Smooth muscle cell (in vitro differentiated cells): ENCODE measurements at regions not wholly inside any gene's neighbourhood (a gene's known extent, or its start where the extent isn't known, plus 50 kb on each side); places are given as distances from the start of the nearest gene placed in this dataset.

ENCODE experiments used
- DNase-seq: peaks from one replicate; lab custom pipeline; 2025; ENCODE audit not compliant: unreplicated experiment; lab: John Stamatoyannopoulos, UW
- H2AFZ ChIP-seq: fragments of 200-600 bp; sonication (generic); 2 replicates; pipeline ENCODE4 v1.6.0; 2016; ENCODE audit warnings: antibody characterized with exemption, low read depth, mild to moderate bottlenecking
- H3F3A ChIP-seq: fragments of 200-600 bp; sonication (generic); 2 replicates; pipeline ENCODE4 v1.6.0; 2017; ENCODE audit warnings: antibody characterized with exemption, low read depth
- H3K27ac ChIP-seq: fragments of 200-600 bp; sonication (generic); 2 replicates; pipeline ENCODE4 v1.5.1; 2016; ENCODE audit warnings: low read depth, mild to moderate bottlenecking
- H3K27me3 ChIP-seq: fragments of 200-600 bp; sonication (generic); 2 replicates; pipeline ENCODE4 v1.6.1; 2016; ENCODE audit warnings: low read depth, mild to moderate bottlenecking
- H3K36me3 ChIP-seq: fragments of 200-600 bp; sonication (generic); 2 replicates; pipeline ENCODE4 v1.5.1; 2016; ENCODE audit warnings: low read depth
- H3K4me1 ChIP-seq: fragments of 200-600 bp; sonication (generic); 2 replicates; pipeline ENCODE4 v1.5.1; 2016; ENCODE audit warnings: low read depth
- H3K4me2 ChIP-seq: fragments of 200-600 bp; sonication (generic); 2 replicates; pipeline ENCODE4 v1.6.0; 2016; ENCODE audit warnings: mild to moderate bottlenecking
- H3K4me3 ChIP-seq: fragments of 200-600 bp; sonication (generic); 2 replicates; pipeline ENCODE4 v1.5.1; 2016; ENCODE audit warnings: mild to moderate bottlenecking
- H3K79me2 ChIP-seq: fragments of 200-600 bp; sonication (generic); 2 replicates; pipeline ENCODE4 v1.6.0; 2016; ENCODE audit warnings: low read depth, mild to moderate bottlenecking
- H3K9ac ChIP-seq: fragments of 200-600 bp; sonication (generic); 2 replicates; pipeline ENCODE4 v1.6.0; 2016; ENCODE audit warnings: low read depth
- H3K9me3 ChIP-seq: fragments of 200-600 bp; sonication (generic); replicated peaks from 2 replicates; pipeline ENCODE4 v1.5.1; 2016; ENCODE audit warnings: low read depth
- H4K20me1 ChIP-seq: fragments of 200-600 bp; sonication (generic); 2 replicates; pipeline ENCODE4 v1.6.0; 2016; ENCODE audit warnings: low read depth
- CTCF ChIP-seq: fragments of 200-600 bp; sonication (generic); IDR thresholded peaks from 2 replicates; pipeline ENCODE4 v1.5.1; 2017; ENCODE audit warnings: borderline replicate concordance, mild to moderate bottlenecking, antibody characterized with exemption; ENCODE audit not compliant: insufficient read depth, poor library complexity, severe bottlenecking
- WGBS: methylation state at CpG from one replicate; pipeline ENCODE4 v1.1.7; 2016; ENCODE audit warnings: low lambda C conversion rate; 5-methylcytosine and 5-hydroxymethylcytosine counted together

- H3K4me1 ChIP-seq, result peaks cover 44% of the 10 kb centered on the region
- peak overlapping the region; percentile 19 for H3K4me2 ChIP-seq
- H3K79me2 ChIP-seq, result no peaks in the 10 kb centered on the region
- peak overlapping the region; percentile 73 for H3K27ac ChIP-seq
- H3K4me3 ChIP-seq, result no peak overlapping the region
- peaks cover 21% of the 10 kb centered on the region for H3F3A ChIP-seq
- H3K9me3 ChIP-seq, result no peaks in the 10 kb centered on the region
- TF ChIP-seq CTCF, result no peak
- no peaks in the 10 kb centered on the region for H4K20me1 ChIP-seq
- H3K36me3 ChIP-seq, result no peaks in the 10 kb centered on the region
- no peak for DNase-seq
- no peaks in the 10 kb centered on the region for H3K27me3 ChIP-seq
- WGBS, result 52% methylated on average over 3 of the region's 3 CpGs
- no peak overlapping the region for H3K9ac ChIP-seq
- H2AFZ ChIP-seq, result no peak overlapping the region
Observed at GRCh38 chr5:34487956-34488355, 168.2 kb upstream of the RAI14 start.

- H3K36me3 ChIP-seq, result no peaks in the 10 kb centered on the region
- no peaks in the 10 kb centered on the region for H4K20me1 ChIP-seq
- H3K4me3 ChIP-seq, result no peak overlapping the region
- peak overlapping the region; percentile 2 for H3K27ac ChIP-seq
- H2AFZ ChIP-seq, result no peak overlapping the region
- TF ChIP-seq CTCF, result no peak
- H3F3A ChIP-seq, result peaks cover 21% of the 10 kb centered on the region
- H3K27me3 ChIP-seq, result no peaks in the 10 kb centered on the region
- peaks cover 40% of the 10 kb centered on the region for H3K4me1 ChIP-seq
- no peaks in the 10 kb centered on the region for H3K79me2 ChIP-seq
- no peak for DNase-seq
- WGBS, result 43% methylated on average over 4 of the region's 4 CpGs
- H3K9me3 ChIP-seq, result no peaks in the 10 kb centered on the region
- no peak overlapping the region for H3K9ac ChIP-seq
- peak overlapping the region; percentile 36 for H3K4me2 ChIP-seq
Observed at GRCh38 chr5:34488984-34489383, 167.1 kb upstream of the RAI14 start.

GRCh38 chr5:34490506-34491250 is 165.4 kb upstream of the RAI14 start:
- Histone ChIP-seq H3K27me3 (no peaks in the 10 kb centered on the region), H3K4me3 (no peak overlapping the region), H3K36me3 (no peaks in the 10 kb centered on the region), H3K27ac (peak overlapping the region; percentile 93), H3K9me3 (no peaks in the 10 kb centered on the region), H3K79me2 (no peaks in the 10 kb centered on the region), H4K20me1 (no peaks in the 10 kb centered on the region), H3K4me2 (peak overlapping the region; percentile 80), H3K4me1 (peaks cover 33% of the 10 kb centered on the region), H3F3A (peaks cover 21% of the 10 kb centered on the region), H2AFZ (peak overlapping the region; percentile 78), H3K9ac (no peak overlapping the region)
- no peak for TF ChIP-seq CTCF
- 8% methylated on average over 10 of the region's 14 CpGs for WGBS
- DNase-seq, result no peak

- 2% methylated on average over 6 of the region's 6 CpGs for WGBS
- no peak for TF ChIP-seq CTCF
- H3F3A ChIP-seq, result peaks cover 21% of the 10 kb centered on the region
- H3K4me2 ChIP-seq, result peak overlapping the region; percentile 79
- peak overlapping the region; percentile 93 for H3K27ac ChIP-seq
- H4K20me1 ChIP-seq, result no peaks in the 10 kb centered on the region
- no peaks in the 10 kb centered on the region for H3K36me3 ChIP-seq
- DNase-seq, result peak; percentile 49
- H3K4me1 ChIP-seq, result peaks cover 33% of the 10 kb centered on the region
- no peak overlapping the region for H3K9ac ChIP-seq
- H3K9me3 ChIP-seq, result no peaks in the 10 kb centered on the region
- no peak overlapping the region for H2AFZ ChIP-seq
- no peaks in the 10 kb centered on the region for H3K79me2 ChIP-seq
- H3K27me3 ChIP-seq, result no peaks in the 10 kb centered on the region
- H3K4me3 ChIP-seq, result no peak overlapping the region
Observed at GRCh38 chr5:34491251-34491620, 164.9 kb upstream of the RAI14 start.
